ENCODE measurements at regions not wholly inside any gene's neighbourhood (a gene's known extent, or its start where the extent isn't known, plus 50 kb on each side); places are given as distances from the start of the nearest gene placed in this dataset.

DNA sequence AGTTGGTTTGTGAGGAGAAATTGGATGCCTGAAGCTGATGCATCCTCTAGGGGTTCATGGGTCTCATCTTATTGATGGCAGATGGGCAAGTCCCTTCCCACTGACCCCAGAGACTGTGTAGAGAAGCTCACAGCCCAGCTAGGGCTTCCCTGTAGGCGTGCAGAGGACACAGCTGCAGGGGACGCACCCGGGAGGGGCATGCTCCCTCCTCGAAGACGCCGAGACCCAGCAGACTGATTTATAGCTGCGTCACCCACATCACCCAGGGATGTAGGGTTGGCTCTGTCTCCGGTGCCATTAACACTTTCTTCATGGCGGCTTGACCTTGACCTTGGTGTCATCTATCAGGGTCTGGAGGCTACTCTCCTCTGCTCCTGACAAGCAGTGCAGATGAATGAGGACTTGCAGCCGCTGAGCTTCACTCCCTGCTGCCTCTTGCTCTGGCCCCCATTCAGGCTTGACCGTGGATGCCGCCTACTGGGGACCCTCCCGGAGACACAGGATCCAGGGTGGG is 549.7 kb downstream of the TCERG1L start:
- H2AFZ ChIP-seq (ENCODE audit: low read length): no peak overlapping the region
- TF ChIP-seq EZH2phosphoT487 (IDR thresholded peaks at IDR 0.05; ENCODE audit: borderline replicate concordance, low read depth, low read length): no peak
- TF ChIP-seq, protein P1, sequence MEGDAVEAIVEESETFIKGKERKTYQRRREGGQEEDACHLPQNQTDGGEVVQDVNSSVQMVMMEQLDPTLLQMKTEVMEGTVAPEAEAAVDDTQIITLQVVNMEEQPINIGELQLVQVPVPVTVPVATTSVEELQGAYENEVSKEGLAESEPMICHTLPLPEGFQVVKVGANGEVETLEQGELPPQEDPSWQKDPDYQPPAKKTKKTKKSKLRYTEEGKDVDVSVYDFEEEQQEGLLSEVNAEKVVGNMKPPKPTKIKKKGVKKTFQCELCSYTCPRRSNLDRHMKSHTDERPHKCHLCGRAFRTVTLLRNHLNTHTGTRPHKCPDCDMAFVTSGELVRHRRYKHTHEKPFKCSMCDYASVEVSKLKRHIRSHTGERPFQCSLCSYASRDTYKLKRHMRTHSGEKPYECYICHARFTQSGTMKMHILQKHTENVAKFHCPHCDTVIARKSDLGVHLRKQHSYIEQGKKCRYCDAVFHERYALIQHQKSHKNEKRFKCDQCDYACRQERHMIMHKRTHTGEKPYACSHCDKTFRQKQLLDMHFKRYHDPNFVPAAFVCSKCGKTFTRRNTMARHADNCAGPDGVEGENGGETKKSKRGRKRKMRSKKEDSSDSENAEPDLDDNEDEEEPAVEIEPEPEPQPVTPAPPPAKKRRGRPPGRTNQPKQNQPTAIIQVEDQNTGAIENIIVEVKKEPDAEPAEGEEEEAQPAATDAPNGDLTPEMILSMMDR (conservative IDR thresholded peaks at IDR 0.05; ENCODE audit: low read length): no peak
- no peak overlapping the region for H3K27ac ChIP-seq (ENCODE audit: low read depth, low read length, poor library complexity, severe bottlenecking)
- no peaks in the 10 kb centered on the region for H3K4me1 ChIP-seq (ENCODE audit: insufficient read depth, low read length, poor library complexity, severe bottlenecking)
- H3K4me2 ChIP-seq (ENCODE audit: low read length): no peak overlapping the region
- ChIA-PET POLR2A (no interaction called here), CTCF (ENCODE audit: unreplicated experiment) (no interaction called here)
- H4K20me1 ChIP-seq (ENCODE audit: insufficient read depth, low read length): no peaks in the 10 kb centered on the region
- intact Hi-C loops (cut with micrococcal nuclease; ENCODE audit: unreplicated experiment): no loop called here
- no peak overlapping the region for H3K4me3 ChIP-seq (ENCODE audit: low read depth, low read length, poor library complexity, severe bottlenecking)
- BruUV-seq (replicated peaks): no TSS peak
- no peaks in the 10 kb centered on the region for H3K9me3 ChIP-seq (ENCODE audit: low read length)
- no peaks in the 10 kb centered on the region for H3K36me3 ChIP-seq (ENCODE audit: insufficient read depth, low read length)
- no peaks in the 10 kb centered on the region for H3K79me2 ChIP-seq (ENCODE audit: insufficient read depth, low read depth, low read length)
- no peaks in the 10 kb centered on the region for H3K9me2 ChIP-seq (ENCODE audit: insufficient read depth, low read length)
- DNase-seq (ENCODE audit: low spot score): no peak

DNA sequence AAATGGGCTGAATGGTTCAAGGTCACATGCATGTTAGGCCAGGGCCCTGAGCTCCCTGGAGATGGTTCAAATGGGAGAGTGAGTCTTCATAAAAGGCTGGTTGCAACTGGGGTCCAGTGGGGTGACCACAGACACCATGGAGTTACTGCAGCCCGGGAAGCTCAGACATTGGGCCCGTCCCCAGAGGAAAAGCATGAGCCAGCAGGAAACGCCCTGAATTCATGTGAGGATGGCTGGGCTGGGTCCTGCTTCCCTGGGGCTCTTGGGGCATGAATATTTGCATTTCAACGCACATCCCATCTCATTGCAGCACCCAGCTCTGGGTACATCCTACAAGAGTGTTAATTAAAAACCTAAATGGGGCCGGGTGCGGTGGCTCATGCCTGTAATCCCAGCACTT is 549.0 kb downstream of the TCERG1L start:
- Histone ChIP-seq H3K9me2 (ENCODE audit: insufficient read depth, low read length) (no peaks in the 10 kb centered on the region), H2AFZ (ENCODE audit: low read length) (no peak overlapping the region), H3K79me2 (ENCODE audit: insufficient read depth, low read depth, low read length) (no peaks in the 10 kb centered on the region), H3K36me3 (ENCODE audit: insufficient read depth, low read length) (no peaks in the 10 kb centered on the region), H4K20me1 (ENCODE audit: insufficient read depth, low read length) (no peaks in the 10 kb centered on the region), H3K9me3 (ENCODE audit: low read length) (no peaks in the 10 kb centered on the region), H3K4me3 (ENCODE audit: low read depth, low read length, poor library complexity, severe bottlenecking) (no peak overlapping the region), H3K4me2 (ENCODE audit: low read length) (no peak overlapping the region), H3K4me1 (ENCODE audit: insufficient read depth, low read length, poor library complexity, severe bottlenecking) (no peaks in the 10 kb centered on the region), H3K27ac (ENCODE audit: low read depth, low read length, poor library complexity, severe bottlenecking) (no peak overlapping the region)
- TF ChIP-seq, protein P1 (conservative IDR thresholded peaks at IDR 0.05; ENCODE audit: low read length): no peak
- no peak for TF ChIP-seq EZH2phosphoT487 (IDR thresholded peaks at IDR 0.05; ENCODE audit: borderline replicate concordance, low read depth, low read length)
- no TSS peak for BruUV-seq (replicated peaks)
- POLR2A ChIA-PET: no interaction called here
- DNase-seq (ENCODE audit: low spot score): no peak
- CTCF ChIA-PET (ENCODE audit: unreplicated experiment): no interaction called here
- intact Hi-C loops (cut with micrococcal nuclease; ENCODE audit: unreplicated experiment): no loop called here

DNA sequence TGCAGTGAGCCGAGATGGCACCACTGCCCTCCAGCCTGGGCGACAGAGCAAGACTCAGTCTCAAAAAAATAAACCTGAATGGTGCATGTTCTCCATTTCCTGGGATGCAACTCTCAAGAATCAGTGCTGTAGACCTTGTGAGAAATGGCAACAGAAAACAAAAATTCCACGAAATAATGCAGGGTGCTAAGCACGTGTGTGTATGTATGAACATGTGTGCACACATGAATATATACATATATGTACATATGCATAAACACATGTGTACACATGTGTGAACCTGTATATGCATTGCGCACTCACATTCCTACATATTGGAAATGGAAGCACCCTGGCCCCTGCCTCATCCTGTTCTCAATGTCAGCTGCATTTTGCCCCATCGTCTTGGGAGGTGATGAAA is 548.5 kb downstream of the TCERG1L start:
- ChIA-PET POLR2A (no interaction called here), CTCF (ENCODE audit: unreplicated experiment) (no interaction called here)
- no peak overlapping the region for H3K4me3 ChIP-seq (ENCODE audit: low read depth, low read length, poor library complexity, severe bottlenecking)
- no peaks in the 10 kb centered on the region for H3K36me3 ChIP-seq (ENCODE audit: insufficient read depth, low read length)
- no peaks in the 10 kb centered on the region for H3K9me3 ChIP-seq (ENCODE audit: low read length)
- H3K79me2 ChIP-seq (ENCODE audit: insufficient read depth, low read depth, low read length): no peaks in the 10 kb centered on the region
- BruUV-seq (replicated peaks): no TSS peak
- no peaks in the 10 kb centered on the region for H4K20me1 ChIP-seq (ENCODE audit: insufficient read depth, low read length)
- no peak overlapping the region for H3K4me2 ChIP-seq (ENCODE audit: low read length)
- H3K27ac ChIP-seq (ENCODE audit: low read depth, low read length, poor library complexity, severe bottlenecking): no peak overlapping the region
- H3K9me2 ChIP-seq (ENCODE audit: insufficient read depth, low read length): no peaks in the 10 kb centered on the region
- no peak overlapping the region for H2AFZ ChIP-seq (ENCODE audit: low read length)
- H3K4me1 ChIP-seq (ENCODE audit: insufficient read depth, low read length, poor library complexity, severe bottlenecking): no peaks in the 10 kb centered on the region
- intact Hi-C loops (cut with micrococcal nuclease; ENCODE audit: unreplicated experiment): no loop called here
- DNase-seq (ENCODE audit: low spot score): no peak
- TF ChIP-seq, protein P1 (conservative IDR thresholded peaks at IDR 0.05; ENCODE audit: low read length): no peak
- no peak for TF ChIP-seq EZH2phosphoT487 (IDR thresholded peaks at IDR 0.05; ENCODE audit: borderline replicate concordance, low read depth, low read length)
